Amygdala (tissue), 56 donors: ENCODE measurements at regions not wholly inside any gene's neighbourhood (a gene's known extent, or its start where the extent isn't known, plus 50 kb on each side); places are given as distances from the start of the nearest gene placed in this dataset.

Experiments used
- DNase-seq, 56 donors: peaks; one replicate each; lab custom pipeline; 2025; lab: John Stamatoyannopoulos, UW

DNA sequence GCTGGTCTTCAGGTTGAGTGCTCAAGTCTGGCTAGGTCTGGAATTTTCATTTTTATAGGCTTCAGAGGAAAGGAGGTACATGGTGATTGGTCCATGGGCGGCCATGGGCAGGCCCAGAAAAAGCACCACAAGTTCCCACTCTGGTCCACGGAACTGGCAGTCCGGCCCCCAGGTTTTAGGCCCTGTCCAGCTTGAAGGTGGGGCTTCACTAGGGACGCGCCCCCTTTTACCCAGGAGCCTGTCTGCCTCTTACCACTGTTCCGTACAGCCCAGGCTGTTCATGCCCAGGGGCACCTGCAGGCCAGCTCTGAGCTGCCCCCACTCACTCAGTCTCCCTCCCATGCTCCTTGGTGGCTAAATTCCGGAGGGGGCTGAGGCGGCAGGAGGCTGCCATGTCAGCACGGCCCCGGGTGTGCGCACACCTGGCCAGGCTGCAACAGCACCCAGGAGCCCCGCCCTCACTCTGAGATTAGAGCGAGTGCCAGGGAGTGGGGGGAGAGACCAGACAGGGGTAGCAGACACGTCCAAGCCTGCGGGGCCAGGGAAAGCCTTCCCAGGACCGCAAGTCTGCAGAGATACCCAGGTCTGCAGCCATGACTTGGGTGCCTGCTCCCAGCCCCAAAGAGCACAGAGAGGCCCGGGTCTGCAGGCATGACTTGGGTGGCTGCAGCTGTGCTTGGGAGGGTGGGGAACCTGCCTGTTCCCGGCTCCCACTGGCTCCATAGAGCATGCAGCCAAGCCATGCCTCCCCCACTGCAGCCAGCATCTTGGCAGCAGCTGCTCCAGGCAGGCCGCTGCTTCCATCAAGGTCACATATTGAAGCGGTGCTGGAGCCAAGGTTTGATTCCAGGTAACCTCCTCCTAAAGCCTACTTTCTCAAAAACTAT, 390.2 kb upstream of the SGCD start:
- no peak for DNase-seq

DNA sequence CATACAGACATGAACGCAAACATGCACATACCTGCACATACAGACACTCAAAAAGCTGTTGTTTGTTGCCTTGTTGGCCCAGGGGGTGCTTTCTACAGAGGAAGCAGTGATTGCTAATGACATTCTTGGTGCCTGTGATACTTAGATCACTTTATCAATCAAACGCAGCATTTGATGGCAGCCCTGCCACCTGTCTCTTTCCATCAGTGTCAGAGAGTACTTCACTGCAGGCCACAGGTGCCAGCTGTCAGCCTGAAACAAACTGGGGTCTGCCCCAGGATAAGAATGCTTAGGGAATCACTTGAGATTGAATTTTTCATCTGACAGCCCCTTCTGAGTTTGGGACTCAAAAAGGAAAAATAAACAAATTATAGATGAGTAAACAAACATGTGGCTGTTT, 388.9 kb upstream of the SGCD start:
- DNase-seq, result no peak

DNA sequence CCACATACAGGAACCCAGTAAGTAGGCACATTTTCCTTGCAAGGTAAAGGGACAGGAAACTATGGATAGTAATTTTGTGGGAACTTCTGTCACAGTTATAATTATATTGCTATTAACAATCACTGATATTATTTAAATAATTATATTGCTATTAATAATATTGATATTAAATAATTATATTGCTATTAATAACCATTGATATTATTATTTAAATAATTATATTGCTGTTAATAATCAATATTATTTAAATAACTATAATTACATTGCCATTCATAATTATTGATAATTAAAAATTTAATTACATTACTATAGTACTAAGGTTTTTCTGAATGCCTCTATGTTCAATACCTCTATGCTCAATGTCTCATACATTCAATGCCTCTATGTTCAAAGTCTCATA, 385.6 kb upstream of the SGCD start:
- no peak for DNase-seq

DNA sequence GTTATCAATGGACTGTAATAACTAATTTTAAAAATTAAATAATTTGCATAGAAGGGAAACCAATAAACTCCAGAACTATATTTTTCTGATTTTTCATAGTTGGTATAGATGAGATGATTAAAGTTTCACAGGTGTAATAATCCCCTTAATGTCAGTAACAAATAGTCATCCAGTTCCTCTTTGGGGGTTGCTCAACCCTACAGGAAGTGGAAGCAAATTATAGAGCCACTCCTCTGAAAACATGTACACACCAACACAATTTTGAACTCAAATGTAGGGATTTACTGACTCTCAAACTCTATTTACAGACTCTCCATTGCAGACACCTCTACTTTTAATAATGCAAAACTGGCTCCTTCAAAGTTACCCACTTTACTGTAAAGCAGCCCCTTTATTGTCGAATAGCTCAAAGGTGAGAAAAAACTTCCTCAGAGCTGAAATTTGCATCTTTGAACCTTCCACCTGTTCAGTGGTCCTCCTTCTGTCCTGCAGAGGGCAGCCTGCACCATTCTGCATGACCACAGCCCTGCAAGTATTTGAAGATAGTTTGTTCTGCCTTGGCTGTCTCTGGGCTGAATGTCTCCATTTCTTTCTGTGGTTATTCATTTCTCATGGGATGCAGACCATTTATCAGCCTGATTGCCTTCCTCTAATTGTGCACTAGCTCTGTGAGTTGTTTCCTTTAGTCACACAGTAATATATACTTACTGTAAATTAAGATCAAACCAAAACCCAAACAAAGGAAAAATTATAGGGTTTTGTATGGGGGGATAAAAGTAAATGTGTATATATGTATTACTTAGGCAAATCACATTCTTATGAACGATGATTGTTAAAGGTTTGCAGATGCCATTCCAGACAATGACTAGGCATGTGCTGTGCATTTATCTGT, 383.2 kb upstream of the SGCD start:
- peak in 31 of 56 donors; percentile 1 to 69 (median 19) for DNase-seq

DNA sequence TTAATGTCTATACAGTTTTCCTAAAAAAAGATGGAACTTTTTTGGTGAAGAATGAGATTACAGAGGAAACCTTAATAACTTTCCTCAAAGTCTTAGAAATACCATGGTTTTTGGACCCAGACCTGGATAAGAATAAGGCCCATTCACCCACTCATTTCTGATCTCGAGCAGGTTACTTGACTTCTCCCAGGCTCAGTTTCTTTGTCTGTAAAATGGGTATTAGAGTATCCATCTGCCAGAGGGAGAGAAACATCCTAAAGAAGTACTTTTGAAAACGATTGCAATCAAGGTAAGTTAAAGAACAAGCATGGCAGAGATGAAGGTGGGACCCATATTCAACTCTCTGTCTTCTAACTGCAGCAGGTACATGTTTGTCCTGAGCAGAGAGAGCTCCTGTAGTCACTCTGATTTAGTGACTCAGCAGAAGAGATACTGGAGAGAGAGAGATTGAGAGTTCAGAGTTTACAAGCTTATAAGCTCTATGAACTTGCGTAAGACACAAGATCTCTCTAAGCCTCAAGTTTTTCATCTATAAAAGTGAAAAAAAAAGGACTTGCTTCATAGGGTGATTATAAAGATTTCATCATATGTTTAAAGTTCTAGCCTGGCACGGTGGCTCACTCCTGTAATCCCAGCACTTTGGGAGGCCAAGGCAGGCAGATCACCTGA, 379.4 kb upstream of the SGCD start:
- no peak for DNase-seq

DNA sequence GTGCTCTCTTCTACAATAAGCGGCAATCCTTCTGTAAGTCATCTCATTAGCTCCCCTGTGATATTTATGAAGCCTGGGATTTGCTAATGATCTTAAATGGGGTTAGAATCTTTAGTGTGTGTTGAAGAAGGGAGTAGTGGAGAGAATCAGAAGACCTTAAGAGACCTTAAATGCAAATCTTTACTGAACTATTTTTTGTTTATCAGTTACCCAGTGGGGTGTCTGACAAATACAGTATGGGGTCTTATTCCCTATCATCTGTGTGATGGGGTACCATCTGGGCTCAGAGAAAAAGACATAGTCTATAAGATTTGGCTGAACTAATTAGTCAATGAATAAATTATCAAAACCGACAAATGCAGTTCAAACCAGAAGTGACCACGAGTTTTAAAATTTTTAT, 378.4 kb upstream of the SGCD start:
- DNase-seq, result no peak

DNA sequence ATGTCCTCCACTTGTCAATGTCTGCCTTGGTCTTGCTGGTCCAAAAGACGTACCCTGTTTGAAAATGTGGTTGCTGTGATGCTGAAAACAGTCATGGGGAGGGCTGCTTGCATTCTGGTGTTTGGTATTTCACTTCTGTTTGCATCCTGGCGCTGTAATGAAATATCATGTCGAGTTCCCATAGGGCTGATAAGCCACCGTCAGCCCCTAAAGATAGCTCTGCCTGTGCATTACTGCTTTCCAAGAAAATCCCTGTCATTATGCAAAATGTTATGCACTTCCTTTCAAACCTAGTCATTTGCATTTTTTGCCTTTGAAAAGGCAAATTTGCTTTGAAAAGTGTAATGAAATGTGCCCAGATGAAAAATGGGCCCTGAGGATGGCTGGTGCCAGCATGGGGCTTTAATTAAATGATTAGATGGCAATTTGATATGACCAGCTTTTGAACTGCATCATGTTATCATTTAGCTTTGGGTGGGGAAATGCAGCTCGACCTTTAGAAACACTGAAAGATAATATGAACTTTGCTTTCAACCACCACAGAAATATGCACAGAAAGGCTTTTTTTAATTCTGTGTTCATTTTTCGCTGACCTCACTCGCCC, 374.4 kb upstream of the SGCD start:
- DNase-seq, result no peak

DNA sequence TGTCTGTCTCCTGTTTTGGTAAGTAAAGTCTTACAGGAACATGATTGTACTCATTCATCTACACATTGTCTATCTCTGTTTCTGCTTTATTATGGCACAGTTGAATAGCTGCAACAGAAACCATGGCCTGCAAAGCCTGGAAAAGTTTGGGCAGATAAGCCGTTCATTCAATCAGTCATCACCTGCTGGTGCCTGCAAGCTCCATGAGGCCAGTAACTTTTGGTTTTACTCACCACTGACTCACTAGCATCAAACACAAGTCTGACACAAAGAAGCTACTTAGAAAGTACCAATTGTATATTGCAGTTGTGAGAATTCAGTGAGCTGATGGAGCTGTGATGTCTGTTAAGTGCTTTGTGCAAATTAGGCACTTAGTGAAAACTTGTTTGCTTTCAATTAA, 373.6 kb upstream of the SGCD start:
- DNase-seq, result no peak

DNA sequence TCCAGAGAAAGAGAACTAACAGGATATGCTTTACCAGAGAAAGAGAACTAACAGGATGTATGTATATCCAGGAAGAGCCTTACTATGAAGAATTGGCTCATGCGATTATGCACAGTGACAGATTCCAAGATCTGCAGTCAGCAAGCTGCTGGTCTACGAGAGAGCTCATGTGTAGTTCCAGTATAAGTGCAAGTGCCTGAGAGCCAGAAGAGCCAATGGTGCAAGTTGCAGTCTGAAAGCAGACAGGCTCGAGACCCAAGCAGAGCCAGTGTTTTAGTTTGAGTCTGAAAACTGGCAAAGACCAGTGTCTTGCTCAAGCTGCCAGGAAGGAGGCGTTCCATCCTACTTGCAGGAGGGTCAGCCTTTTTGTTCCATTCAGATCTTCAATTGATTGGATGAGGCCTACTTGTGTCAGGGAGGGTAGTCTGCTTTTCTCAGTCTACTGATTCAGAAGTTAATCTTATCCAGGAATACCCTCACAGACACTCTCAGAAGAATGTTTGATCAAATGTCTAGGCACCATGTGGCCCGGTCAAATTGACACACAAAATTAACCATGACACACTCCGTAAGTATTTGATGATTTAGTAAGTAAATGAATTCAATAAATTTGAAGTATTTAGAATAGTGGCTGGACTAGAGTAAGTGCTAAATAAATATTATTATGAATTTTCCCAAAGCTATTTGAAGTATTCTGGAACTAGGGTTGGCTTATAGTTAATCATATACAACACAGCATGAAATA, 372.1 kb upstream of the SGCD start:
- DNase-seq, result no peak

DNA sequence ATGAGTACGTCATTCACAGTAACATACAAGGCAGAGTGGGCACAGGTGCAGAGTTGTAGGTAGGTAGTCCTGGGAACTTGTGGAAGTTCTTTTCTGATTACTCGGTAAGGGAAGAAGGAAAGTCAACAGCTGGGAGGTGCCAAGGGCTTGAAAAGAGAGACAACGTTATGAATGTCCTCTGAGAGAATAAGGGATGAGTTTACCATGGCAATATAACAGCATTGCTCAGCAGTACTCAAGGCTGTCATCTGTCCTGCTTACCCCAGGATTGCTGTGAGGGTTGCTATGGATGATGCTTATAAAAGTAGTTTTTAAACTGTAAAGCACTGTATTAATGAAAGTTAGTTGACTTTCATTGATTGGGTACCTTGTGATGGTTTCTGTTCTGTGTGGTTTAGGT, 369.1 kb upstream of the SGCD start:
- no peak for DNase-seq

DNA sequence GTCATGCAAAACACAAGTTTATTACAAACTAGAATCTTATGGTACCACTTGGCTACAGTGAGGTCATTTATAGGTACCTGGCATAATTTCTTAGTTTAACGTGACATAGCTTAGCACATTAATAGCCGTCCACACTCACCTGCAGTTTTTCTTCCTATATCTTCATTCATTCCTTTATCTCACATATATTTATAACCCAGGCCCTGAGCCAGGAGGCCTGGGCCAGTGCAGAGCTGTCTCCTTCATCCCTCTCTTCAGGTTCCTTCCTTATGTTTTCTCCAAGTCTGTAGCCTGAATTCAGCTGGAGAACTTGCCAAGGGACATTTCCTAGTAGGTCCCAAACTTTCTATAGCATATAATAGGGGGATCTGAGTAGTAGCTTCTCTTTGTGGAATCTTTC, 367.9 kb upstream of the SGCD start:
- no peak for DNase-seq

DNA sequence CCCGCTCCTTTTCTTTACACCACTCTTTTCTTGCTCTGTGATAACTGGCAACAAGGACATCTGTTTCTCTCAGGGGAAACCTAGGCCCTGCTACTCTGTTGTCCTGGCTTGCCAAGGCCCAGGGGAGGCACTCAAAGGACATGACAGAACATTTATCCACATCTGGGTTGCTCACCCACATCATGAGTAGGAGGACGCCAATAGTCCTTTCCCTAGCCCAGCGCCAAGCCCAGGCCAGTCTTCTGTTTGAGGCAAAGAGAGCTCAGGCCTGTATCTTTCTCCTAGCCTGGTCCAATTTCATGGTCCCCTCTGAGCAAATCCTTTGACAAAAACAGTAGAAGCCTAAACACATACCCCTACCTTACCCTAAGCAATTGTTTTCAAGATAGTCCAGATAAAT, 366.8 kb upstream of the SGCD start:
- DNase-seq, result no peak

DNA sequence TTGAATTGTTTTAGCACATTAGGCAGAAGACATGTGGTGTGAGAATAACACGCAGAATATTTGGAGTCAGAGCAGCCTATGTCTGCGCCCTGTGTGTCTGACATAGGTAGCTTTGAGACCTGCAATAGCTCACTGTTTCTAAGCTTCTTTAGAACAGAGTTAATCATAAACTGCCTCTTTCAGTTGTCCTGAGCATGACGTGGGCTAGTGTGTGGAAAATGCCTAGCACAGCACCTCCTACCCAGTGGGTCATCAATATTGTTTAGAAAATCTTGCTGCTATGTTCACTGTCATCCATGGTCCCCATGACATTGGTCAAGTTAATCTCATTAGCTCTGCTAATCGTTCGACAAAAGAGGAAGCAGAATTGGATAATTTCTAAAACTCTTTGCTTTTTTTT, 357.4 kb upstream of the SGCD start:
- DNase-seq, result no peak

DNA sequence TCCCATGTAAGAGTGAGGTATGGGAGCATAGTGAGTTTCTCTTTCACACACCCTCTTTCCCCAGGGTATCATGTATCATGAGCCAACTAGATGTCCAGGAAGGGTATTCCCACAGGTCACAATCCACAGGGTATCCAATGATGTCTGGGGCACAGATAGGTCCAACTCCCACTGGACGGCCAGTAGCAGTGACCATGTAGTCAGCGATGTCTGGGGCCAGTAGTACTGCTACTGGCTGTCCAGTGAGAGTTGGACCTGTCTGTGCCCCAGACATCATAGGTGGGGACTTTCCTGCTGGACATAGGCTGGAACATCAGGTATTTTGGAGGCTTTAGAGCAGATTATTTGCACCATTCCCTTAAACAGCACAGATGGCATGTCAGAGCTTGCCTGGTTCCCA, 352.6 kb upstream of the SGCD start:
- no peak for DNase-seq

DNA sequence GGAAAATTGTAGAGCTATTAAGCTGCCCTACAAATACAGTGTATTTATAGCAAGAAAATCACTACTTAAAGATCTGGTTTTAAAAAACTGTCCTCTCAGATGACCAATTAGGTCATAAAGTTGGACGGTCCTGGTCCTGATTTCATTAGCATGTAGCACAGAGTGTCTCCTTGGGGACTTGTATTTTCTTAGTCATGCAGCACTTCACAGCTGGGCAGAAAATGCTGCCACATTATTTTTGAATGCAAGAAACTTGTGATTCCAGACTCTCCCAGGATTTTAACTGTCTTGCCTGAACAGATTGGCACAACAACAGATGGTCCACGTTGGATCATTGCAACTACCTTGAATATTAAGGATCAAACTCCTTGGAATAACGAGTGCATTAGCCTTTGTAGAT, 348.1 kb upstream of the SGCD start:
- DNase-seq, result peak in 3 of 56 donors; percentile 5 to 33 (median 17)

DNA sequence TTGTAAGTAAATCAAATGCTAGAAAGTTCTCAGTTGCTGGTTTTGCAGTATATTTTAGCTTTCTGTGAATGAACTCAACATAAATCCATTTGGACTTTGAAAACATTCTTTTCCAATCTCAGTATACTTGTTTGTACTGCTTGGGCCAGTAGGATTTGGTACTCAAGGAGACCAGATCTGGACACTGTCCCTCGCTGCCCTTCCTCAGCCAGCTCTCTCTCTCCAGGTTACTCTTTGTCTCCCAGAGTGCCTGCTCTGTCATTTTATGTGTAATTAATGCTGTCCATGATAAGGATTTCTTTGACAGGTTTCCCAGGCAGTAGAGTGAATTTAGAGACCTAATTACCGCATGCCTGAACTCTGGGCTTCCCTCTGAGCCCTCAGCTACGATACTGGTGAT, 344.6 kb upstream of the SGCD start:
- DNase-seq, result no peak

DNA sequence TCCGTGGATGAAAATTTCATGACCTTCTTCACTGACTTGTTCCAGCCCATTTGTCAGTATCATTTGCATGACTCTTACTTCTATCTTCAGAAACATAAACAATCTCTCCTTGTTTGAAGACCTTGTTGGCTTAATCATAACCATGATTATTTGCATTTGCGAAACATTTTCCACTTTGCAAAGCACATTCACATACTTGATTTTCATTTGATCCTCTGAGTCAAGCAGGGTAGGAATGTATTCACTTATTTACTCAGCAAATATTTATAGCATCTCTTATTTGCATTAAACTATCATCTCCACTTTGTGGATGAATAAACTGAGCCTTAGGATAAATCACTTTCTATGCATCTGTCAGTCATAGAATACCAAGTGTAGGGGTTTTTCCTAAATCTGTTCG, 343.0 kb upstream of the SGCD start:
- DNase-seq, result no peak

DNA sequence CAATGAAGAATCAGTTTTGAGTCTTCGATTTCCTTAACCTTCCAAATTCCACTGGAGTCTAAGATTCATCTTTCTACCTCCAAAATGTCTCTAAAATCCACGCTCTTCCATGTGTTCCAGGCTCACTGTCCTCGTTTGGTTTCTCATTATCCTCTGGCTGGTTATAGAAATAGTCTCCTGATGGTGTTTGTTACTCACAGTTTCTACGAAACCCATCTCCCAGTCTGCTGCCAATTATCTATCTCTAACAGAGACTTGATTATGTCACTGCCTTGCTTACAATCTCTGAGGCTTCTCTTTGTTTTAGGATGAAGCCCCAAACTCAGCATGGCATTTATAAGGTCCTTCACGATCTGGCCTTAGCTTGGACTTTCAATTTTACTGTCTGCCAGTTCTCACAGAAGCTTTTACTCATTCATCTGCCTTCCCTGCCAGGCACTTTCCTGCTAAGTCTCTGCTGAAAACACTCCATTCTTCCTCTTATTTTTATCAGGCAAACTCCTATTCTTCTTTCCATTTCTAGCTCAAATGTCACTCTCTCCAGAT, 339.6 kb upstream of the SGCD start:
- peak in 2 of 56 donors; percentile 3 to 5 for DNase-seq

DNA sequence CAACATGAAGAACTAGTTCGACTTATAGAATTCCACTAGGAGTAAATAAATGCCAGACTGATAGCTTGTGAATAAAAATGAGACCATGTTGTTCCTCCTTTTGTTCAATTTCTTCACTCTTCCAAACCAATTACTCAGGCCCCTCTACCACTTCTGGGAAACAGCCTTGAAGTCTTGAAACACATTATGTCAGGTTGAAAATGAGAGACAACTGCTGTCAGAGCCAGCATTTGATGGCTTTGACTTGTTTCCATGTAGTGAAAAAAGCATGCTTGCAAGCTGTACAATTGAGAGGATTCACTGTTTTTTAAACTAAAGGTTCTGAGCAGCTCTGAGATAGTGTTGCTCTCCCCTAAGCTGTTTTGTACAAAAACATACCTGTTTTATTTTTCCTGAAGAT, 337.1 kb upstream of the SGCD start:
- DNase-seq, result no peak

DNA sequence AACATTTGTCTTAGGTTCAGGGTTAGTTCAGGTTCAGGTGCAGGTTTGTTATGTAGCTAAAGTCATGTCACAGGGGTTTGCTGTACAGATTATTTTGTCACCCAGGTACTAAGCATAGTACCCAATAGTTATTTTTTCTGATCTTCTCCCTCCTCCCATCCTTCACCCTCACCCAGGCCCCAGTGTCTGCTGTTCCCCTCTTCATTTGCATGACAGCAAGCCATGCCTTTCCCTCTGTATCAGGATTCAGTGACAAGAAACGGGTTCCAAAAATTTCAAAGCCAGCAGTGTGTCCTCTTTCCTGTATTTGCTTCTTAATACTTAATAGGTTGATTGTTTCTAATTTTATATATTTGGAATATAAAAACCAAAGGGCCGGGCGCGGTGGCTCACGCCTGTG, 330.8 kb upstream of the SGCD start:
- no peak for DNase-seq
